COLO829 (cell line): ENCODE measurements at regions not wholly inside any gene's neighbourhood (a gene's known extent, or its start where the extent isn't known, plus 50 kb on each side); places are given as distances from the start of the nearest gene placed in this dataset.
A peak's percentile ranks its signal among the peaks of the same experiment; 100 is the strongest.

ENCODE experiments used
- DNase-seq: peaks from one replicate; pipeline ENCODE4 v3.0.0; 2012; ENCODE audit warnings: low spot score

- no peak for DNase-seq
These were observed 91.8 kb upstream of the TNC start for GRCh38 chr9:115209601-115210306.

GRCh38 chr9:115210699-115211098, 92.7 kb upstream of the TNC start:
- no peak for DNase-seq

GRCh38 chr9:115211413-115212124, 93.6 kb upstream of the TNC start:
- DNase-seq = no peak

GRCh38 chr9:115212125-115212605, 94.2 kb upstream of the TNC start:
- DNase-seq = no peak

- DNase-seq = no peak
These were observed 94.9 kb upstream of the TNC start for GRCh38 chr9:115212832-115213231.

GRCh38 chr9:115213818-115214334, 95.9 kb upstream of the TNC start:
- no peak for DNase-seq

- no peak for DNase-seq
These were observed 98.9 kb upstream of the TNC start for GRCh38 chr9:115216873-115217272.

- no peak for DNase-seq
These were observed 102.5 kb upstream of the TNC start for GRCh38 chr9:115220319-115221005.

- no peak for DNase-seq
These were observed 105.5 kb upstream of the TNC start for GRCh38 chr9:115223471-115223870.

GRCh38 chr9:115225459-115226116, 107.6 kb upstream of the TNC start:
- no peak for DNase-seq

GRCh38 chr9:115226152-115226551, 108.2 kb upstream of the TNC start:
- no peak for DNase-seq

GRCh38 chr9:115229496-115229895, 111.5 kb upstream of the TNC start:
- DNase-seq = no peak

GRCh38 chr9:115230924-115231515, 113.1 kb upstream of the TNC start:
- DNase-seq = no peak

GRCh38 chr9:115232181-115232774, 114.3 kb upstream of the TNC start:
- no peak for DNase-seq

- DNase-seq = peak; percentile 64
These were observed 116.1 kb upstream of the TNC start for GRCh38 chr9:115234094-115234493.

- DNase-seq = peak; percentile 66
These were observed 117.3 kb upstream of the TNC start for GRCh38 chr9:115235221-115235620.

- DNase-seq = no peak
These were observed 119.5 kb upstream of the TNC start for GRCh38 chr9:115237385-115237998.

GRCh38 chr9:115240676-115241075, 122.7 kb upstream of the TNC start:
- DNase-seq = no peak

- DNase-seq = peak; percentile 73
These were observed 123.7 kb upstream of the TNC start for GRCh38 chr9:115241641-115242040.

GRCh38 chr9:115249488-115249887, 131.5 kb upstream of the TNC start:
- DNase-seq = no peak

- no peak for DNase-seq
These were observed 132.7 kb upstream of the TNC start for GRCh38 chr9:115250621-115251032.
